Femur (tissue), 1 donor: ENCODE measurements at regions not wholly inside any gene's neighbourhood (a gene's known extent, or its start where the extent isn't known, plus 50 kb on each side); places are given as distances from the start of the nearest gene placed in this dataset.
"Not testable (repeated sequence)": the region's sequence is repeated elsewhere in the genome, so short reads cannot be mapped to it uniquely, and the experiment has no call there.

Source experiments
- DNase-seq: peaks from one replicate; pipeline ENCODE4 v3.0.0-alpha.2; 2017

GRCh38 chr5:166596043-166596442 is 1695.4 kb upstream of the WWC1 start:
- no peak for DNase-seq

- DNase-seq: no peak
Measured at GRCh38 chr5:166602271-166602670, 1689.2 kb upstream of the WWC1 start.

- no peak for DNase-seq
Measured at GRCh38 chr5:166617507-166617906, 1673.9 kb upstream of the WWC1 start.

GRCh38 chr5:166618526-166618925 is 1672.9 kb upstream of the WWC1 start:
- DNase-seq: peak; percentile 23

GRCh38 chr5:166624573-166624972 is 1666.9 kb upstream of the WWC1 start:
- no peak for DNase-seq

- DNase-seq: no peak
Measured at GRCh38 chr5:166625210-166625865, 1666.1 kb upstream of the WWC1 start.

GRCh38 chr5:166637295-166637694 is 1654.2 kb upstream of the WWC1 start:
- no peak for DNase-seq

- DNase-seq: no peak
Measured at GRCh38 chr5:166639151-166639550, 1652.3 kb upstream of the WWC1 start.

GRCh38 chr5:166640136-166640535 is 1651.3 kb upstream of the WWC1 start:
- DNase-seq: not testable (repeated sequence)

- no peak for DNase-seq
Measured at GRCh38 chr5:166648736-166649135, 1642.7 kb upstream of the WWC1 start.

- no peak for DNase-seq
Measured at GRCh38 chr5:166649676-166650075, 1641.8 kb upstream of the WWC1 start.

- no peak for DNase-seq
Measured at GRCh38 chr5:166651234-166651633, 1640.2 kb upstream of the WWC1 start.

GRCh38 chr5:166671811-166672210 is 1619.6 kb upstream of the WWC1 start:
- DNase-seq: no peak

- DNase-seq: no peak
Measured at GRCh38 chr5:166672431-166672830, 1619.0 kb upstream of the WWC1 start.

GRCh38 chr5:166677891-166678290 is 1613.6 kb upstream of the WWC1 start:
- no peak for DNase-seq

GRCh38 chr5:166679331-166679730 is 1612.1 kb upstream of the WWC1 start:
- no peak for DNase-seq

GRCh38 chr5:166695326-166695725 is 1596.1 kb upstream of the WWC1 start:
- DNase-seq: no peak

GRCh38 chr5:166708291-166708690 is 1583.2 kb upstream of the WWC1 start:
- no peak for DNase-seq

- no peak for DNase-seq
Measured at GRCh38 chr5:166709691-166710090, 1581.8 kb upstream of the WWC1 start.

GRCh38 chr5:166710271-166710670 is 1581.2 kb upstream of the WWC1 start:
- DNase-seq: no peak

GRCh38 chr5:166712447-166713185 is 1578.8 kb upstream of the WWC1 start:
- no peak for DNase-seq

GRCh38 chr5:166713295-166713694 is 1578.2 kb upstream of the WWC1 start:
- DNase-seq: no peak

- DNase-seq: no peak
Measured at GRCh38 chr5:166716856-166717492, 1574.5 kb upstream of the WWC1 start.

GRCh38 chr5:166719991-166720390 is 1571.5 kb upstream of the WWC1 start:
- DNase-seq: no peak
